ENCODE measurements at regions not wholly inside any gene's neighbourhood (a gene's known extent, or its start where the extent isn't known, plus 50 kb on each side); places are given as distances from the start of the nearest gene placed in this dataset.

DNA sequence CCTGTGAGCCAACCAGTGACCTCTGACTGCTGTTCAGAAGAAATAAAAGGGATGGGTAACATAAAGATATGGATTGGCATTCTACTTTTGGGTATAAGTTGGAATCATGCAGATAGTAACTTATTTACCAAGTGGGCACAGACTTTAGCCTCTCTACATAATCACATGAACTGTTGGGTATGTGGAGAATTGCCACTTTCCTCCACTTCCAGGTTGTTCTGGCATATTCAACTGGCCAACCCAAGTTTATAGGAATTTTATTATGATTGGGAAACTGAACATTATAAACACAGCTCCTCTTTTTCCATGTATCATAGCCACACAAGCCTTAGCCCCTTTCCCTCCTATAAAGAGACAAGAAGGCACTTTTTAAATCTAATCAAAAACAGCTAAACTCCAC, 179.3 kb downstream of the RNF152 start:
- TF ChIP-seq, protein P1, sequence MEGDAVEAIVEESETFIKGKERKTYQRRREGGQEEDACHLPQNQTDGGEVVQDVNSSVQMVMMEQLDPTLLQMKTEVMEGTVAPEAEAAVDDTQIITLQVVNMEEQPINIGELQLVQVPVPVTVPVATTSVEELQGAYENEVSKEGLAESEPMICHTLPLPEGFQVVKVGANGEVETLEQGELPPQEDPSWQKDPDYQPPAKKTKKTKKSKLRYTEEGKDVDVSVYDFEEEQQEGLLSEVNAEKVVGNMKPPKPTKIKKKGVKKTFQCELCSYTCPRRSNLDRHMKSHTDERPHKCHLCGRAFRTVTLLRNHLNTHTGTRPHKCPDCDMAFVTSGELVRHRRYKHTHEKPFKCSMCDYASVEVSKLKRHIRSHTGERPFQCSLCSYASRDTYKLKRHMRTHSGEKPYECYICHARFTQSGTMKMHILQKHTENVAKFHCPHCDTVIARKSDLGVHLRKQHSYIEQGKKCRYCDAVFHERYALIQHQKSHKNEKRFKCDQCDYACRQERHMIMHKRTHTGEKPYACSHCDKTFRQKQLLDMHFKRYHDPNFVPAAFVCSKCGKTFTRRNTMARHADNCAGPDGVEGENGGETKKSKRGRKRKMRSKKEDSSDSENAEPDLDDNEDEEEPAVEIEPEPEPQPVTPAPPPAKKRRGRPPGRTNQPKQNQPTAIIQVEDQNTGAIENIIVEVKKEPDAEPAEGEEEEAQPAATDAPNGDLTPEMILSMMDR (IDR thresholded peaks at IDR 0.05; ENCODE audit: low read depth, low read length): no peak

DNA sequence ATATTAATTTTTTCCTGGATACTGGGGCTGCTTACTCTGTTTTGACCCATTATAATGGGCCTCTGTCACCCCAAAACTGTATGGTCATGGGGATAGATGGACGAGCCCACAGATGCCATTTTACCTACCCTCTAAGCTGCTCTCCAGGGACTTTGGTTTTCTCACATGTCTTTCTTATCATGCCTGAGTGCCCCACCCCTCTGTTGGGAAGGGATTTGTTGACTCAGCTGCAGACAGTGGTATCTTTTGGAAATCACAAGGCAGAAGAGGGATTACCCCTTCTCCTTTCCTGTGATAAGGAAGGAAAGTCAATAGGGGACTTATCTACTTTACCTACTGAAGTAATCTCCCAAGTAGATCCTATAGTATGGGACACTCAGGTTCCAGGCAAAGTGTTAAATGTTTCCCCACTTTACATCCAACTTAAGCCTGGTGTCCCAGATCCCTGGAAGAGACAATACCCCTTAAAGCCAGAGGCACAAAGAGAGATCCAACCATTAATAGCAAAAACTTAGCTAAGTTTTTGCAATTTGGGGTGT, 182.7 kb downstream of the RNF152 start:
- TF ChIP-seq, protein P1 (IDR thresholded peaks at IDR 0.05; ENCODE audit: low read depth, low read length): no peak

More for the DNA sequence above, 179.3 kb downstream of the RNF152 start:
- H3K4me3 ChIP-seq (ENCODE audit: low read depth, low read length): no peak overlapping the region

DNA sequence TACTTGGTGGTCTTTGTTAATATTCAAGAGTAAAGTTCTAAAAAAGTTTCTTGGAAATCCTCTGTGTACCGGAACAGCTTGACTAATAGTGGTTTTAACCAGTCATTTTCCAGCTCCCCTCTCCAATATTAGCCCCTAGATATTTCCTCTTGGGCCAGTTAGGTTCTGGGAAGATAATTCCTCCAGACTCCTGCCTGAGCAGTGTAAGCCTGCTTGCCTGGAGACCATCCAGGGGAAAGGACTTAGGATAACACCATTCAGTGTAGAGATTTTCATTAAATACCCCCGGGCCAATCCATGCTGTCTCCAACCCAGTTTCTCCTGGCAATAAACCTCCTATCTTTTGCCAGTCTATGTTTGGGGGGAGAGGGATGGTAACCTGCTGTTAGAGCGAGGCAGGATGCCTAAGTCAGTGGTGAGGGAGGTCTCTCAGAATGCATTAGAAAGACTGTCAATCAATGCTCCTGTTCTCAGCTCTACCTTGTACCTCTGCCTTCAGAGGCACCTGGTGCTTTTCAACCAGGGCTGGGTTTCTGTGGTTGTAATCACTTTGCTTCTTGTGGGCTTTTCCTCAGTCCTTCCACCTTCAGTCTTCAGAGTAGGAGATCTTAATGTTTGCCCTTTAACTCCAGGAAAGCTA, 186.4 kb downstream of the RNF152 start:
- TF ChIP-seq, protein P1 (IDR thresholded peaks at IDR 0.05; ENCODE audit: low read depth, low read length): no peak
- no peak overlapping the region for H3K4me3 ChIP-seq (ENCODE audit: low read depth, low read length)

More for the DNA sequence above, 182.7 kb downstream of the RNF152 start:
- H3K4me3 ChIP-seq (ENCODE audit: low read depth, low read length): no peak overlapping the region

DNA sequence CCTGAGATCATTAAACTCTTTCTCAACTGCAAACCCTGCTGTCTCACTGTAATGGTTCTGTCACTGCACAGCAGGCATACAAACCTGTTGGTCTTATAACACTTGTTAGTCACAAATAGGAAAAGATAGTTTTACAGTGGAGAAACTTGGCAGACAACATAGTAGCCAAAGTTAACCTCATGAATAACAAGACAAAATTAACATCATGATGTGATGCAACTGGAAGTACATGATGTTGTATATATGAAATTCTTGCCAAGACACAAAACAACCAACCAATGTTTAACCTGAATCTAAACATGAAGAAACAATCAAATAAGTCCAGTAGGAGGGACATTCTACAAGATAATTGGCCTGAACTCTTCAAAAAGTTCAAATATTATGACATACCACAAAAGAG, 189.3 kb downstream of the RNF152 start:
- no peak overlapping the region for H3K4me3 ChIP-seq (ENCODE audit: low read depth, low read length)
- TF ChIP-seq, protein P1 (IDR thresholded peaks at IDR 0.05; ENCODE audit: low read depth, low read length): no peak

DNA sequence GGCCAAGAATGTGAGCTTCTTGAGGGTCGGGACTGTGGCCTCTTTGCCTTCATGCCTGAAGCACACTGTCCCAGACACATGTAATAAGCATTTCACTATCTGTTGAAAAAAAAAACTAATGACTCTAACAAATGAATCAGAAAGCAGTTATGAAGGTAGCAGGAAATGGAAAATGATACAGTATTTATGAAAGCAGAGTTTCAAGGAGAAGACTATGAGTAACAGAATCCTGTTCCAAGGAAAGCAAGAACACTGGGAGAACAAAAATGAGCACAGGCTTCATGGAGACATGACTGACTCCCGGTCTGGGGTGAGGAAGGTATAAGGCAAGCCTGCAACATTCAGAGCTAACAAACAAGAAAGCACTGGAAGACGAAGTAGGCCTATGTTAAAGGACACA, 190.8 kb downstream of the RNF152 start:
- H3K4me3 ChIP-seq (ENCODE audit: low read depth, low read length): no peak overlapping the region
- TF ChIP-seq, protein P1 (IDR thresholded peaks at IDR 0.05; ENCODE audit: low read depth, low read length): no peak

DNA sequence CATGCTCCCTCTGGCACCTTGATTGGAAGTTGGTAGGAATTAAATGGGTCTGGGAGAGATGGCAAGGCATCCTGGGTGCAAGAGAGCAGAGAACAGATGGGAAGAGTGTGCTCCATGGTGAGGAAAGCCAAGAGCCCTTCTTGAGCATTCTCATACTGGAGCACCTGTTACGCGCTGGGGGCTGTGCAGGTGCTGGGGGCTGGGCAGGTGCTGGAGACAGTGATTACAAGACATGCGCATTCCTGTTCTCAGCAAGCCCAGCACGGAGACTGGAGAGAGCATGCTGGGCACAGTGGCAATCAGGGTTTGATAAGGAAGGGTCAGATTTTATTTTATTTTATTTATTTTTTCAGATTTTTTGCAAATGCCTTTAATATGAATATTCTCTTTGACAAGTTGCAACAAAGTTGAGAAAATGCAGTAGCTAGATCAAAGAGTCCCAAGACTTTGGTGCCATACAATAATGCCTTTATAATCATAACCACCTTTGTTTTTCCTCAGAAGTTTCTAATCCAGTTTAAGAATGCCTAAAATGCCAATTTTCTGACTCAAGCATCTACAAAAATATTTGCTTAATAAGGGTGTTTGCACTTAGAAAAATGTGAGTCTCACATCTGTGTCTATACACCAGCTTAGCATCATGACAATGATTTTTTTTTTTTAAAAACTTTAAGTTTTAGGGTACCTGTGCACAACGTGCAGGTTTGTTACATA, 193.3 kb downstream of the RNF152 start:
- H3K4me3 ChIP-seq (ENCODE audit: low read depth, low read length): no peak overlapping the region
- TF ChIP-seq, protein P1 (IDR thresholded peaks at IDR 0.05; ENCODE audit: low read depth, low read length): no peak

DNA sequence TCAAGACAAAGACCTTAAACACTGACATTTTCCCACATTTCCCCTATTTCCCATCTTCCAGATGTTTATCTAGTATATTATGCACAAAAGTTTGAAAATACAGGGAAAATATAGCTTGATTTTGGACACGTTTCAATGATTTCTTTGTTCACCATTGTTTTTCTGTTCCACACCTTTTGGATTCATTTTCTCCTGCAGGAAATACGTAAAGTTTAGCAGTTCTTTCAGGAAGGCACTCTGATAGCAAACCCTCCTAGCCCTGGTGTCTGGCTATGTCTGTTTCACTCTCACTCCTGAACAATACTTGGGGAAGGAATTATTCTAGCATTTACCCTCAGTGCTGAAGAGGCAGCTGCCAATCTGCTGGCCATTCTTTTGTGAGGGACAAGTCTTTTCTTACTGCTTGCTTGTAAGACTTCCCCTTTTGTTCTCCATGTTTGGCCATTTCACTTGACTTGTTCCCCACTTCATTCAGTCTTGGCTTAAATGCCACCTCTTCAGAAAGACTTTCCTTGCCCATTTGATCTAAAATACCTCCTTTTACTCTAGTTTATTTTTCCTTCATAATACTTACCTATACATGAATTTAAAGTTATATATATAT, 195.4 kb downstream of the RNF152 start:
- TF ChIP-seq, protein P1 (IDR thresholded peaks at IDR 0.05; ENCODE audit: low read depth, low read length): no peak
- H3K4me3 ChIP-seq (ENCODE audit: low read depth, low read length): no peak overlapping the region

Measured in WI38 (cell line).